Rectal smooth muscle tissue (tissue), 1 donor: ENCODE measurements at regions not wholly inside any gene's neighbourhood (a gene's known extent, or its start where the extent isn't known, plus 50 kb on each side); places are given as distances from the start of the nearest gene placed in this dataset.

Experiments
- H3K27ac ChIP-seq: one replicate; pipeline ENCODE4 v1.7.0; 2013; ENCODE audit warnings: low read depth, low read length, inconsistent platforms
- H3K27me3 ChIP-seq: one replicate; pipeline ENCODE4 v1.7.0; 2013; ENCODE audit warnings: low read length; ENCODE audit not compliant: control insufficient read depth, insufficient read depth
- H3K36me3 ChIP-seq: one replicate; pipeline ENCODE4 v1.7.0; 2013; ENCODE audit warnings: low read length; ENCODE audit not compliant: control insufficient read depth, insufficient read depth
- H3K4me1 ChIP-seq: one replicate; pipeline ENCODE4 v1.7.0; 2013; ENCODE audit warnings: low read length; ENCODE audit not compliant: control insufficient read depth, insufficient read depth
- H3K4me3 ChIP-seq: one replicate; pipeline ENCODE4 v1.7.0; 2013; ENCODE audit warnings: low read length
- H3K9ac ChIP-seq: one replicate; pipeline ENCODE4 v1.7.0; 2013; ENCODE audit warnings: low read length

DNA sequence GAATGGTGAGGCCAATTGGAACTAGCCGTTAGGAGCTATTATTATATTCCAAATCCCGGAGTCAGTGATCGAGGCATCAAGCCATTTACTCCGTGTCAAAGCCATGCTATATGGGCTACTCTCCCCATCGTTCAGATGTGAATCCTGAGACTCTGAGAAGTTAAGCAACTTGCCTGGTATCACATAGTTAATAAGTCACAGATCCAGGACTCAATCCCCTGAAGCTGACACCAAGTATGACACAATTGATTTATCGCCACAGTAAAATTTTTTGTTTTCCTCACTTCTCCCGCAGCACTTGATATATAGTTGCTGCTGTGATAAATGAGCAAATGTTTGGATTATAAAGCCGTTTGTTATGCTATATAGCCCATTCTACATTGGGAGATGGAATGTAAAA lies 50.8 kb upstream of the TSHZ2 start:
- no peak overlapping the region for H3K4me3 ChIP-seq
- no peaks in the 10 kb centered on the region for H3K36me3 ChIP-seq
- H3K9ac ChIP-seq, result no peak overlapping the region
- no peaks in the 10 kb centered on the region for H3K27me3 ChIP-seq
- no peaks in the 10 kb centered on the region for H3K4me1 ChIP-seq
- no peak overlapping the region for H3K27ac ChIP-seq

DNA sequence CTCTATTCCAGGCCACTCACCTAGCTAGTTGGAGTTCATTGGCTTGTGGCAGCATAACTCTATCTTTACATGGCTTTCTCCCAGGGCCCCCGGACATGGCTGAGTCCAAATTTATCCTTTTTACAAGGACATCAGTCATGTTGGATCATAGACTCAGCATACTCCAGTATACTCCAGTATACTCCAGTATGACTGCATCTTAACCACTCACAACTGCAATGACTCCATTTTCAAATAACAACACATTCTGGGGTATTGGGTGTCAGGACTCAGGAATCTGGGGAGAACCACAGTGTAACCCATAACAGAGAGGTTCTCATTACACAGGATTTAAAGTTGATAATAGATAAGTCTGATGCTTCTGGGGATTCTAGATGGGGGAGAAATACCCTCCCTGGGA lies 53.8 kb upstream of the TSHZ2 start:
- Histone ChIP-seq H3K9ac (no peak overlapping the region), H3K27me3 (no peaks in the 10 kb centered on the region), H3K4me1 (no peaks in the 10 kb centered on the region), H3K27ac (no peak overlapping the region), H3K36me3 (no peaks in the 10 kb centered on the region), H3K4me3 (no peak overlapping the region)

DNA sequence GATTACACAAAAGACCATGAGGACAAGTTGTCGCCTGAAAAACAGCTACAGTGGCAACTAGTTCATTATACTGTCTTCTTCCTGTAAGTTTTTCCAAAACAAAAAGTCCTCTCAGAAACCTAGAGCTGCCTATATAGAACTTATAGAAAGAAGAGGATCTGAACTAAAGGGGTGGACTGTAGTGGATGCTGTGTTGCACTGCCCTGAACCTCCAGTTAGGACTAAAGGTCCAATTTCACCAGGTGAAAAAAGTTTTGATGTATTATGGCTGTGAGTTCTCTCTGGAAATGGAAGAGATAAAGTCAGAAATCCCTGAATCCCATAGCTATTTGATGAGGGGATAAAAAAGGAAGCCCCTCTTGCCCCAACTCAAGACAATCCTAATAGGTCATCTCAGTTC lies 56.6 kb upstream of the TSHZ2 start:
- H3K4me3 ChIP-seq, result no peak overlapping the region
- no peaks in the 10 kb centered on the region for H3K4me1 ChIP-seq
- no peak overlapping the region for H3K27ac ChIP-seq
- no peak overlapping the region for H3K9ac ChIP-seq
- H3K27me3 ChIP-seq, result no peaks in the 10 kb centered on the region
- H3K36me3 ChIP-seq, result no peaks in the 10 kb centered on the region

DNA sequence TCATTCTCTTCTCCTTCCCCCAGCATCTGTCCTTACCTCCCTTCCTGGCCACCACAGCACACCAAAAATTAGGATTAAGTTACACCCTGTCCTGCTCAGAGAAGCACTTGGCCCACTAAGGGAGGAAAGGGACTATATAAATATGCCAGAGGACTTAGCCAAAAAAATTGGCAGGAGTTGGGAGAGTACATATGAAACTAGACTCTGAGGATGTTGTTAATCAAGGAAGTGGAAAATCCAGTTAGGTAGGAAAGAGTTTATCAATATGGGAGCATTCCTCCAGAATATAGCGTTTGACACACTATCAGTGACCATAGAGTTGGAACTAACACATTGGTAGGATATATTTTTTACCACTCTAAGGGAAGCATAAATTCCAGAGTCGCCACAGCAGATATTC lies 57.3 kb upstream of the TSHZ2 start:
- Histone ChIP-seq H3K9ac (no peak overlapping the region), H3K27ac (no peak overlapping the region), H3K27me3 (no peaks in the 10 kb centered on the region), H3K4me1 (no peaks in the 10 kb centered on the region), H3K36me3 (no peaks in the 10 kb centered on the region), H3K4me3 (no peak overlapping the region)

DNA sequence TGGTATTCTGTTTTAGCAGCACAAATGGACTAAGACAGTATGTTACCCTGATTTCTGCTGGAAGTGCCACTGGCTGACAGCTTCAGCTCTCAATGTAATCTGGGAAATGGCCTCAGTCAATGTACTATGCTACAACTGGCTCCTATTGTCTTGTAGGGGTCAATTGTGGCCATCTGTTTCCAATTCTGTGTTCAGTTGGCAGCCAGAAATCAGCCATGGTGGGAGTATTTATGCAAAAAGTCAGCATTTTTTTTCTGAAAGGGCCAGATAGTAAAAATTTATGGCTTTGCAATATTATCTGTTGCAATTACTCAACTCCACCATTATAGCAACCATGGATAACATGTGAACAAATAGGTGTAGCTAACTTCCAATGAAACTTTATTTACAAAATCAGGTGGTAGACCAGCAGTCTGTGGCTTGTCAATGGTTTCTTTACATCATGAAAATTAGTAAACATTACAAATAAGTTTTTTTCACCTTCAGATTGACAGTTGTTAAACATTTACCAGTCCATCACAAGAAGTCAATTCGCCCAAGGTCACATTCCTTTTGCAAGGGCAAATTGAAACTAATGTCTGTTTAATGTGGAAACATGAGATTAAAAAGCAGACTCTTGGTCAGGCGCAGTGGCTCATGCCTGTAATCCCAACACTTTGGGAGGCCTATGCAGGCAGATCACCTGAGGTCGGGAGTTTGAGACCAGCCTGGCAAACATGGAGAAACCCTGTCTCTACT lies 58.3 kb upstream of the TSHZ2 start:
- H3K4me1 ChIP-seq, result no peaks in the 10 kb centered on the region
- no peak overlapping the region for H3K4me3 ChIP-seq
- H3K27me3 ChIP-seq, result no peaks in the 10 kb centered on the region
- H3K36me3 ChIP-seq, result no peaks in the 10 kb centered on the region
- no peak overlapping the region for H3K9ac ChIP-seq
- H3K27ac ChIP-seq, result no peak overlapping the region

DNA sequence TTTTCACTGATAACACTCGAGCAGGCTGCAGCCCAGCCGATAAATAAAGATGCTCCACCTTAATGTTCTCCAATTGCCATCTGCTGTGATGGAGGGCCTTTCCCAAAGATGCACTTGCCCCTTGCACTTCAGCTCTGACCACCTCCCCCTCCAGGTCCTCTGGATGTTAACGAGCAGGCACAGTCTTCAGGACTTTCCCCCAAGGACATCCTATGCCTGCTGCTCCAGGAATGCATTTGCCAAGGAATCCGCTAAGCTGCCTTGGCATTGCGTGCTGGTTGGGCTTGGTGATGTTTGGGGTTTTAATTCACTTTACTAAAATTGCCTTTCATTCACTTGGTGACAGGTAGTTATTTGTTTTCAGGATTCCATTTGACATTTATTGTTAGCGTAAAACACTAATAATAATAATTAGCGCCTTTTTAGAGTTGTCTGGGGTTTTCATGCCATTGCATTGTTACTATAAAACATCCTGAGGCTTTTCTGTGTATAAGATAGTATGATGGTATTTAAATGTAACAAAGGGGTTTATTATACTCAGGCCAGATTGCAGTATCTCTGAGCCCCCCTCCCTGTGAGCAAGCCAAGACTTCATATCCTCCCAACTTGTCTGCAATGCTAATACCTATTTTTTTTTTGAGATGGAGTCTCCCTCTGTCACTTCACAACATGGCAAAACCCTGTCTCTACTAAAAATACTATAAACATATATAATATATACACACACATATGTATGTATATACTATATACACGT lies 66.7 kb upstream of the TSHZ2 start:
- Histone ChIP-seq H3K4me3 (no peak overlapping the region), H3K27me3 (no peaks in the 10 kb centered on the region), H3K4me1 (no peaks in the 10 kb centered on the region), H3K9ac (no peak overlapping the region), H3K27ac (no peak overlapping the region), H3K36me3 (no peaks in the 10 kb centered on the region)

DNA sequence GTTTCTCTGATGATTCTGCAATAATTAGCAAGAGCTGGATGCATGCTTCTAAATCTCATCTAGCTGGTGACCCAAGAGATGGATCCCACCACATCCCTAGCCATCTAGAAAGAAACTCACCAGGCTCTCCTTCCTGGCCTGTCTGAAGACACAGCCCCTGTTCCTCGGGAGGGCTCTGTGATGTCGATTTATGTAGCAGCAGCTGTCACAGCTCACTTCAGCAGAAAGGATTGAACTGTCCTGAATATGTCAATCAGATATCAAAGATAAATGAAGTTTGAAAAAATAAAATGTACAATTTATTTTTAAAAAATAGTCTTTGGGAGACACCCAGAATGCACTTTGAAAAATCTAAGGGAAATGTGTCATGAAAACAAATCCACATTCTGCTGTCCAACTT lies 67.3 kb upstream of the TSHZ2 start:
- Histone ChIP-seq H3K27me3 (no peaks in the 10 kb centered on the region), H3K4me3 (no peak overlapping the region), H3K36me3 (no peaks in the 10 kb centered on the region), H3K27ac (no peak overlapping the region), H3K9ac (no peak overlapping the region), H3K4me1 (no peaks in the 10 kb centered on the region)

DNA sequence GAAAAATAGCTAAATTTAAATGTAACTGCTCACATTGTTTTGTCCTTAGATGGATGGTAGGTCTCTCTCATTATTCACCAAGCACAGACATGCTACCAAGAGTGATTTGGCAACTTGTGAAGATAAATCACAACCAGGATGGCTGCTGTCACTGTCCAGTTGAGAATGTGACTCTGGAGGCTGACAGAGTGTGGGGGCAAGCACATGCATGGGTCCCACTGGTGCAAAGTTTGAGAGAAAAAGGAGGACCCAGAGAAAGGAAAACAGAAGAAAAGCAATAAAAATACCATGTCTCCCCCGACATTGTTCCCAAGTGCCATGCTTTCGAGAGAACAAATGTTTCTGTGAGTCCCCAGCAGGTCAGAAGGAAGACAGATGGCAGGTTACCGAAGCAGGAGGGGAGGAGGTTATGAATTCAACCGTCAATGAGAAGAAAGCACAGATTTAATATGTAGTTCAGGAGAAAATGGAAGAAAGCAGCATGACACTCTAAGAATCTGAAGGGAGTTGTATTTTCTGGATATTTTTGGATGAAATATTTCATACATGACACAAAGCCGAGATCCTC lies 73.0 kb upstream of the TSHZ2 start:
- H3K4me3 ChIP-seq, result no peak overlapping the region

DNA sequence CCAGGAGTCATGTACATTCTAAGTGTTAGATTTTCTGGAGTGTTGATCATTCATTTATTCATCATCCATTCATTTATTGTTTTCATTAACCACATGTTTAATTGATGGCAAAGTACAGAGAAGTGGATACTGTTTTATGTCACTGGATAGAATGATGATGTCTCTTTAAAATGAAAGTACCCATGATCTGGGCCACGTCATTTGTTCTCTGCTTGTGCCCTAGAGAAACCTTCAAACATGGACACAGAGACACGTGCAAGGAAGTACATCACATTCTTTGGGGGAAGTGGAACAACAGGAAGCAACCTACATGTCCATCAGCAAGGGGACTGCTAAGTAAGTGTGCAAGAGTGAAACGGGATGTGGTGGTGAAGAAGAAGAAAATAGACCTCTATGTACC lies 75.8 kb upstream of the TSHZ2 start:
- H3K27ac ChIP-seq, result no peak overlapping the region
- no peak overlapping the region for H3K9ac ChIP-seq
- no peak overlapping the region for H3K4me3 ChIP-seq
- no peaks in the 10 kb centered on the region for H3K4me1 ChIP-seq
- H3K36me3 ChIP-seq, result no peaks in the 10 kb centered on the region
- H3K27me3 ChIP-seq, result no peaks in the 10 kb centered on the region

More for the DNA sequence above, 73.0 kb upstream of the TSHZ2 start:
- Histone ChIP-seq H3K27me3 (no peaks in the 10 kb centered on the region), H3K36me3 (no peaks in the 10 kb centered on the region), H3K9ac (no peak overlapping the region), H3K27ac (no peak overlapping the region), H3K4me1 (no peaks in the 10 kb centered on the region)

DNA sequence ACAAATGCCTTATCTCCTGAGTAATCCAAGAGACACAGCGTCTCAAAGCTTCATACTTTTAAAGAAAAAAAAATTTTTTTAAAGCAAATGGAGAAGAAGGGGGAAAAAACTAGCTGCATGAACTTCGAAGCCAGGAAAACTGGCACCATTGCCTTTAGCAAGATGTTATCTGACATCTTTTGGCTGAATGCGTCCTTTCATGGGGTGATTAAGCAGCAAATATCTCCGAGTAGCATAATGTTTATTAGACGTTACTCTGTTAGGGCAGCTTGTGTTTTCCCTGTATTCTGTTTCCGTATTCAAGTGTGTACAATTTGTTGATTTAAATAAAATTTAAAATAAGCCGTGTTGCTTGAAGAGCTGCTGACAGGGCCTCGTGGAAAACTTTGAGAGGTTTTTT lies 76.5 kb upstream of the TSHZ2 start:
- no peak overlapping the region for H3K9ac ChIP-seq
- H3K4me1 ChIP-seq, result no peaks in the 10 kb centered on the region
- no peak overlapping the region for H3K4me3 ChIP-seq

DNA sequence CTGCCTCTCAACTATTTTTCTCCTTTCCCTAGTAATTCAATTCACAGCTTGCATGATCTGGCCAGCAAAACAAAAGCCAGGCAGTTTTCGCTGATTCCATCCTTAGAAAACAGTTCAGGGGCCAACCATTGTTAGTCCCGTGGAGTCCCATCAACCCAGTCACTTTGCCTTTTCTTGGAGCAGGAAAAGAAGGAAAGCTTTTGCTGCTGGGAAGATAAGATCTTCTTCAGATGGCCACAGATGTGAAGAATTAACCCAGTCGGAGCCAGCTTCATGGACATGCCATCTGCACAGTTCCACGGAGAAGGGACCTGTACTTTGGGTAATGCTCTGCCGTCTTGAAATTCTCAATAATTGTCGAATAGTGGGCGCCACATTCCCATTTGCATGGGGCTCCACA lies 76.9 kb upstream of the TSHZ2 start:
- H3K4me1 ChIP-seq, result no peaks in the 10 kb centered on the region
- no peak overlapping the region for H3K4me3 ChIP-seq
- H3K27ac ChIP-seq, result no peak overlapping the region
- no peaks in the 10 kb centered on the region for H3K36me3 ChIP-seq
- H3K27me3 ChIP-seq, result no peaks in the 10 kb centered on the region
- no peak overlapping the region for H3K9ac ChIP-seq

More for the DNA sequence above, 76.5 kb upstream of the TSHZ2 start:
- Histone ChIP-seq H3K36me3 (no peaks in the 10 kb centered on the region), H3K27me3 (no peaks in the 10 kb centered on the region), H3K27ac (no peak overlapping the region)

DNA sequence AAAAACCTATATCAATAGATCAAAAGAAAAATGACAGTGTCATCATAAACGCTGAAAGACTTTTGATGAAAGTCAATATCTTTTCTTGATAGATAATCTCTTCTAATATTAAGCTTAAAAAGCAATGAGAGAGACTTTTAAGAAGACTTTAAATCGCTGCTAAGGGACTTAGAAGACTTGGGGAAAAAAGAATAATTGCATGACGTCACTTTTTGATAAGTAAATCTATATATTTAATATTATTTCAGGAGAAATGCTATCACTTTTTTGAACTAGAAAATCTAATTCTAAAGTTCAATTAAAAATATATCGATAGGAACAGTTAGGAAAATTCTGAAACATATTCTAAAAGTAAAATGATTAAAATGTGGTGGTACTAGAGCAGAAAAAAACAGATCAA lies 78.7 kb upstream of the TSHZ2 start:
- Histone ChIP-seq H3K27me3 (no peaks in the 10 kb centered on the region), H3K4me3 (no peak overlapping the region), H3K27ac (no peak overlapping the region), H3K36me3 (no peaks in the 10 kb centered on the region), H3K4me1 (no peaks in the 10 kb centered on the region), H3K9ac (no peak overlapping the region)

DNA sequence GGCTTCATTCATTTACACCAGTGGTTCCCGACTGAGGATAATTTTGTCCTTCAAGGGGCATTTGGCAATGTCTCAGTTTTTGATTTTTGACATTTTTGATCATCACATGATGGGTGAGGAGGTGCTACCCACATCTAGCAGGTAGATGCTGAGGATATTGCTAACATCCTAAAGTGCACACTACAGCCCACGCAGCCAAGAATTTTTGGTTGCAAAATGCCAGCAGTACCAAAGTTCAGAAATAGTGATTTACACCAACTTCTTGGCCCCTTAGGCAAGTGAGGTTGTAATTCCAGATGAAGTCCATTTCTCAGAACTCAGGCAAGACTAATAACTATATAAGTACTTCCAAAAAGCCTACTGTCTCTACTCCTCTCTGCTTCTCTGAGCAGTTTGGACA lies 80.1 kb upstream of the TSHZ2 start:
- Histone ChIP-seq H3K27me3 (no peaks in the 10 kb centered on the region), H3K36me3 (no peaks in the 10 kb centered on the region), H3K9ac (no peak overlapping the region), H3K4me1 (no peaks in the 10 kb centered on the region), H3K4me3 (no peak overlapping the region), H3K27ac (no peak overlapping the region)
